Upper lobe of left lung (tissue), 6 donors: ENCODE measurements at regions not wholly inside any gene's neighbourhood (a gene's known extent, or its start where the extent isn't known, plus 50 kb on each side); places are given as distances from the start of the nearest gene placed in this dataset.

Experiments
- ATAC-seq, 2 donors: fragments of 200-7000 bp; cut with Tn5 transposase; one replicate each; pipeline ENCODE4 v1.9.1; 2022; ENCODE audit warnings: mild to moderate bottlenecking in 2 of 2, moderate library complexity in 2 of 2; ENCODE audit not compliant: low FRiP score in 2 of 2
- DNase-seq, 2 donors: peaks; one replicate each; pipeline ENCODE4 v3.0.0-alpha.2; 2019 to 2020
- H3K27ac ChIP-seq, 4 donors: fragments of 200-600 bp; sonication (generic); one replicate each; pipeline ENCODE4 v1.5.1; 2016 to 2019
- H3K27me3 ChIP-seq, 4 donors: fragments of 200-600 bp; sonication (generic); one replicate each; pipeline ENCODE4 v1.5.1; 2017 to 2019
- H3K36me3 ChIP-seq, 4 donors: fragments of 200-600 bp; sonication (generic); one replicate each; pipeline ENCODE4 v1.5.1; 2016 to 2019
- H3K4me1 ChIP-seq, 4 donors: fragments of 200-600 bp; sonication (generic); one replicate each; pipeline ENCODE4 v1.5.1; 2018 to 2019
- H3K4me3 ChIP-seq, 4 donors: fragments of 200-600 bp; sonication (generic); one replicate each; pipeline ENCODE4 v1.5.1; 2017 to 2019; ENCODE audit warnings: mild to moderate bottlenecking in 2 of 4, moderate library complexity in 1 of 4
- H3K9me3 ChIP-seq, 4 donors: fragments of 200-600 bp; sonication (generic); one replicate each; pipeline ENCODE4 v1.5.1; 2018 to 2019
- EP300 ChIP-seq, 4 donors: sonication (generic); formaldehyde crosslinking; IDR thresholded peaks; one replicate each; pipeline ENCODE4 v1.5.1; 2017; ENCODE audit warnings: antibody characterized with exemption in 4 of 4, control low read depth in 2 of 4
- POLR2A ChIP-seq, 4 donors: fragments of 450-650 bp; IDR thresholded peaks; one replicate each; pipeline ENCODE4 v1.5.1; 2016 to 2017; ENCODE audit warnings: antibody characterized with exemption in 4 of 4, mild to moderate bottlenecking in 2 of 4
- POLR2AphosphoS5 ChIP-seq, 2 donors: sonication (generic); formaldehyde crosslinking; IDR thresholded peaks; one replicate each; pipeline ENCODE4 v1.5.1; 2017; ENCODE audit warnings: antibody characterized with exemption in 2 of 2
- WGBS, 2 donors: methylation state at CpG; one replicate each; pipeline ENCODE4 v1.1.5; 2017 to 2018; 5-methylcytosine and 5-hydroxymethylcytosine counted together
- TF ChIP-seq, protein P1 (sequence below), 6 experiments: fragments of 450-650 bp in 4 of 6; fragments of 200-600 bp in 2 of 6; sonication (generic) in 2 of 6; IDR thresholded peaks; one replicate each; pipeline ENCODE4 v1.5.1; 2016 to 2019; ENCODE audit warnings: antibody characterized with exemption in 6 of 6
- donor health status: DM: no; HTN: no; CAD: no; lungs with moderate emphysema.
- donor health status: DM: no; HTN: yes; CAD: no; lungs with severe emphysema.

DNA sequence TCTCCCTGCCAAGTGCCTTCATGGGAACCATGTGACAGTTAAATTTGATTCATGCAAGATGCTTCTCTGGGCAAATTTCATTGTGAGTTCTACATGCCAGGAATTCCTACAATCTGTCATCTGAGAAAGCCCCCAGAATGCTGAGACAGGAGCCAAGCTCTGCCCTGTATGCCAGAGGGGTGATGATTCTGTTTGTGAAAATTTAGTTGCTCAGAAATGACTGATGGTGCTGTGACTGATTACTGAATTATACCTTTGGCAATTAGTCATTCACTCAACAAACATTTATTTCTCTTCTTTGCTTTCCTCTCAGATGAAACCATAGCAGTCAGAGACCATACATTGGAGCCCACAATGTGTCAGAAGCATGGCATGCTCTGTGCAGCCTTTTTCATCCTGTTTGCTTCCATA, 69.0 kb upstream of the ZBED5 start:
- TF ChIP-seq, protein P1, sequence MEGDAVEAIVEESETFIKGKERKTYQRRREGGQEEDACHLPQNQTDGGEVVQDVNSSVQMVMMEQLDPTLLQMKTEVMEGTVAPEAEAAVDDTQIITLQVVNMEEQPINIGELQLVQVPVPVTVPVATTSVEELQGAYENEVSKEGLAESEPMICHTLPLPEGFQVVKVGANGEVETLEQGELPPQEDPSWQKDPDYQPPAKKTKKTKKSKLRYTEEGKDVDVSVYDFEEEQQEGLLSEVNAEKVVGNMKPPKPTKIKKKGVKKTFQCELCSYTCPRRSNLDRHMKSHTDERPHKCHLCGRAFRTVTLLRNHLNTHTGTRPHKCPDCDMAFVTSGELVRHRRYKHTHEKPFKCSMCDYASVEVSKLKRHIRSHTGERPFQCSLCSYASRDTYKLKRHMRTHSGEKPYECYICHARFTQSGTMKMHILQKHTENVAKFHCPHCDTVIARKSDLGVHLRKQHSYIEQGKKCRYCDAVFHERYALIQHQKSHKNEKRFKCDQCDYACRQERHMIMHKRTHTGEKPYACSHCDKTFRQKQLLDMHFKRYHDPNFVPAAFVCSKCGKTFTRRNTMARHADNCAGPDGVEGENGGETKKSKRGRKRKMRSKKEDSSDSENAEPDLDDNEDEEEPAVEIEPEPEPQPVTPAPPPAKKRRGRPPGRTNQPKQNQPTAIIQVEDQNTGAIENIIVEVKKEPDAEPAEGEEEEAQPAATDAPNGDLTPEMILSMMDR (IDR thresholded peaks at IDR 0.05): no peak
- TF ChIP-seq POLR2AphosphoS5 (IDR thresholded peaks at IDR 0.05): no peak
- TF ChIP-seq EP300 (IDR thresholded peaks at IDR 0.05): no peak
- no peak for TF ChIP-seq POLR2A (IDR thresholded peaks at IDR 0.05)
- H3K27ac ChIP-seq: peak overlapping the region in 2 of 4 donors; percentile 45 to 52
- peaks cover 3 to 28% (median 20%) of the 10 kb centered on the region in 4 donors for H3K4me1 ChIP-seq
- no peaks in the 10 kb centered on the region for H3K27me3 ChIP-seq
- ATAC-seq: no peak
- no peaks in the 10 kb centered on the region for H3K36me3 ChIP-seq
- no peak for DNase-seq
- H3K9me3 ChIP-seq: no peaks in the 10 kb centered on the region
- H3K4me3 ChIP-seq: no peak overlapping the region

DNA sequence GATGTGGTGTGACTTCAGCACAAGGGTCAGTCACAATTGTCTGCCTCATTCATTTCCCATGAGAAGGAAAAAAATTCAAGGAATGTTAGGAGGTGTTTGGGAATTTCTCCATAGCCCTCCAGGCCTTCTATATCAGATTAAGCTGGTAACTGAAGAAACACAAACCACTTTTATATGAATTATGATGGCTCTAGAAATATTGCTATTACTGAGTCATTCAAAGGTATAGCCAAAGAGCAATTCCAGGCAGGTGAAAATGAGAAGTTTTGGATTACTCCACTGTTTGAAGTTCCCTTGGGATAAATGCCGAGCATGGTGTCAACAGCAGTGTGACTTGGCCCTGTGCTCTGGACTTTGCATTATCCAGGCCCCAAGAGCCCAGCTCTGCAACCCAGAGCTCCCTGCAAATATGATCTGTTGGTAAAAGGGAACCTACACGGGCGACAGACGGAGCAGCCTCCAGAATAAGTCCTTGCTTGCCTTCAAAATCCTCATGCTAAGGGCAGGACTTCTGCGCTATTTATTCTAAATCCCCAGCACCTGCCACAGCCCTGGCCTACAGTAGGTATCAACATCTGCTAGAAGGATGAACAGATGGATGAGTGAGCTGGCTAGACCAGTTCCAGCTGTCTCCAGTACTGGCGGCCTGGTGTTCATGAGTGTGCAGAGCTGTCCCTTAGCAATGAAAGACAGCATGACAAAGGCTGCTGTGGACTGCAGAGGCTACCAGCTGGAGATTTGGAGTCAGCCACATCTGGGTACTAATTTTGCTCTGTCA, 67.5 kb upstream of the ZBED5 start:
- ATAC-seq (no peak), DNase-seq (no peak)
- 92 to 94% methylated on average over 6 of the region's 6 CpGs for WGBS, 2 donors
- no peaks in the 10 kb centered on the region for H3K9me3 ChIP-seq
- no peaks in the 10 kb centered on the region for H3K27me3 ChIP-seq
- H3K4me3 ChIP-seq: no peak overlapping the region
- H3K4me1 ChIP-seq: peaks cover 3 to 20% (median 12%) of the 10 kb centered on the region in 4 donors
- no peak overlapping the region for H3K27ac ChIP-seq
- TF ChIP-seq, protein P1 (IDR thresholded peaks at IDR 0.05): no peak
- TF ChIP-seq POLR2AphosphoS5 (IDR thresholded peaks at IDR 0.05) (no peak), POLR2A (IDR thresholded peaks at IDR 0.05) (no peak), EP300 (IDR thresholded peaks at IDR 0.05) (no peak)
- no peaks in the 10 kb centered on the region for H3K36me3 ChIP-seq

DNA sequence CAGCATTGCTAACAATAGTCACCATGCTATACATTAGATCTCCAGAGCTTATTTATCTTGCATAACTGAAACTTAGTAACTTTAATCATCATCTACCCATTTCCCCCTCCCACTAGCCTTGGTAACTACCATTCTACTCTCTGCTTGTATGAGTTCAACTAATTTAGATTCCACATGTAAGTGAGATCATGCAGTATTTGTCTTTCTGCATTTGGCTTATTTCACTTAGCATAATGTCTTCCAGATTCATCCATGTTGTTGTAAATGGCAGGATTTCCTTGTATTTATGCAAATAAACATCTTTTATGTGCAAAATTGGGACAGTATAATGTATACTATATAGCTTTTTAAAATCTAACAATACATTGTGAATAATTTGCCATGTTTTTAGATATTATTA, 66.0 kb upstream of the ZBED5 start:
- no peaks in the 10 kb centered on the region for H3K36me3 ChIP-seq
- no peak overlapping the region for H3K27ac ChIP-seq
- peaks cover 3 to 18% (median 11%) of the 10 kb centered on the region in 4 donors for H3K4me1 ChIP-seq
- TF ChIP-seq POLR2A (IDR thresholded peaks at IDR 0.05): no peak
- TF ChIP-seq, protein P1 (IDR thresholded peaks at IDR 0.05): no peak
- TF ChIP-seq POLR2AphosphoS5 (IDR thresholded peaks at IDR 0.05): no peak
- no peak for TF ChIP-seq EP300 (IDR thresholded peaks at IDR 0.05)
- no peaks in the 10 kb centered on the region for H3K9me3 ChIP-seq
- DNase-seq (no peak), ATAC-seq (no peak)
- H3K27me3 ChIP-seq: no peaks in the 10 kb centered on the region
- no peak overlapping the region for H3K4me3 ChIP-seq

DNA sequence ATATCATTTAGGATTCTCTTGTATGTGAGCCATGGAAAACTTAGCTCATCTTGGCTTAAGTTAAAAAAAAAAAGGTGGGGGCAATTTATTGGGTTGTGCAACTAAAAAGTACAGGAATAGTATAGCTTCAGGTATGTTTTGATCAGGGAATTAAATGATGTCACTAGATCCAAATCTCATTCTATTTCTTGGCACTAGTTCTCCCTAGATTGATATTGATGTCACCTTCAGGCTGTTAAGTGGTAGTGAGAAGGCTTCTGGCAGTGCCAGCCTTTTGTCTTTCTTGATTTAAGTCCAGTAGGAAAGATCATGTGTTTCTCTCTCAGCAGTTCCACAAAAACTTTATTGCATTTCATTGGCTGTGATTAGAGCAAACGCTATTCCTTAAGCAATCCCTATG, 65.0 kb upstream of the ZBED5 start:
- TF ChIP-seq, protein P1 (IDR thresholded peaks at IDR 0.05): no peak
- TF ChIP-seq EP300 (IDR thresholded peaks at IDR 0.05) (no peak), POLR2AphosphoS5 (IDR thresholded peaks at IDR 0.05) (no peak), POLR2A (IDR thresholded peaks at IDR 0.05) (no peak)
- 67 to 79% methylated on average over 1 of the region's 1 CpG for WGBS, 2 donors
- no peaks in the 10 kb centered on the region for H3K36me3 ChIP-seq
- DNase-seq: no peak
- no peaks in the 10 kb centered on the region for H3K9me3 ChIP-seq
- peaks cover 3 to 15% (median 9%) of the 10 kb centered on the region in 4 donors for H3K4me1 ChIP-seq
- H3K27me3 ChIP-seq: no peaks in the 10 kb centered on the region
- ATAC-seq: no peak
- H3K27ac ChIP-seq: no peak overlapping the region
- H3K4me3 ChIP-seq: no peak overlapping the region

DNA sequence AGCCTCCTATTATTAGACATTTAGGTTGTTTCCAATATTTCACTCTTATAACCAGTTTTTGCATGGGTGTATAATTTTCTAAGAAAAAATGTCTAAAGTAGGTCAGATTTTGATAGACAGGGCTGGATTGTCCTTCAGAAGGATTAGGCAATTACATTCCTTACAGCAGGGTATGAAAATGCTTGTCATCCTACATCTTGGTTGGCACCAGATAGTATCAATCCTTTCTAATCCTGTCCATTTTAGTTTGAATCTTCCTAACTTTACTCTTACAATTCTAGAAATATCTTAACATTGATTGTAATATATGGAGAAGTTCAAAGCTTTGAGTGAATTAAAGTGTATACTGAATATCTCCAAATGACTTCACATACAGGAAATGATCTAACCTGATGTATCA, 63.0 kb upstream of the ZBED5 start:
- ATAC-seq: no peak
- no peak for TF ChIP-seq POLR2A (IDR thresholded peaks at IDR 0.05)
- no peak for TF ChIP-seq EP300 (IDR thresholded peaks at IDR 0.05)
- TF ChIP-seq, protein P1 (IDR thresholded peaks at IDR 0.05): no peak
- no peak for TF ChIP-seq POLR2AphosphoS5 (IDR thresholded peaks at IDR 0.05)
- no peaks in the 10 kb centered on the region for H3K27me3 ChIP-seq
- H3K27ac ChIP-seq: no peak overlapping the region
- H3K4me3 ChIP-seq: no peak overlapping the region
- no peak for DNase-seq
- no peaks in the 10 kb centered on the region for H3K36me3 ChIP-seq
- H3K4me1 ChIP-seq: no peaks in the 10 kb centered on the region
- H3K9me3 ChIP-seq: no peaks in the 10 kb centered on the region
